GM12874 (cell line): ENCODE measurements at regions not wholly inside any gene's neighbourhood (a gene's known extent, or its start where the extent isn't known, plus 50 kb on each side); places are given as distances from the start of the nearest gene placed in this dataset.

Source experiments
- TF ChIP-seq, protein P1 (sequence below): IDR thresholded peaks from 2 replicates; pipeline ENCODE4 v1.5.1; 2011; ENCODE audit warnings: low read depth, mild to moderate bottlenecking, control low read depth, low read length, moderate library complexity; ENCODE audit not compliant: insufficient read depth

DNA sequence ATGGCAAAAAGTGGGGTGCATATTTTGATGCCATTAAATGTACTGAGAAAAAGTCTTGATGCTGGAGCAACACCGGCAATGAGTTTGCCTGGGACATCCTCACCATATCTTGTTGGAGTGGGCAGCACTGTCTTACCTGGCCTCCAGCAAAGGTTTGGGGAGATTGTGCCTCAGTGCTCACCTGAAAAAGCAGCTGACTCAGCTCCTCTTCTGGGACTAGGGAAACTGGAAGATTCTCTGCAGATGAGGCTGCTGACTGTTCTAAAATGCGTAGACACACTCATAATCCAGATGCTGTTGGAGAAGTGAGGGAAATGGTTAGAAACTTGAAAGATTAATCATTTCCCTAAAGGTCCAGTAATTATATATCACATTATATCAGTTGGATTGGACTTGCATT, 593.7 kb upstream of the HS3ST1 start:
- TF ChIP-seq, protein P1, sequence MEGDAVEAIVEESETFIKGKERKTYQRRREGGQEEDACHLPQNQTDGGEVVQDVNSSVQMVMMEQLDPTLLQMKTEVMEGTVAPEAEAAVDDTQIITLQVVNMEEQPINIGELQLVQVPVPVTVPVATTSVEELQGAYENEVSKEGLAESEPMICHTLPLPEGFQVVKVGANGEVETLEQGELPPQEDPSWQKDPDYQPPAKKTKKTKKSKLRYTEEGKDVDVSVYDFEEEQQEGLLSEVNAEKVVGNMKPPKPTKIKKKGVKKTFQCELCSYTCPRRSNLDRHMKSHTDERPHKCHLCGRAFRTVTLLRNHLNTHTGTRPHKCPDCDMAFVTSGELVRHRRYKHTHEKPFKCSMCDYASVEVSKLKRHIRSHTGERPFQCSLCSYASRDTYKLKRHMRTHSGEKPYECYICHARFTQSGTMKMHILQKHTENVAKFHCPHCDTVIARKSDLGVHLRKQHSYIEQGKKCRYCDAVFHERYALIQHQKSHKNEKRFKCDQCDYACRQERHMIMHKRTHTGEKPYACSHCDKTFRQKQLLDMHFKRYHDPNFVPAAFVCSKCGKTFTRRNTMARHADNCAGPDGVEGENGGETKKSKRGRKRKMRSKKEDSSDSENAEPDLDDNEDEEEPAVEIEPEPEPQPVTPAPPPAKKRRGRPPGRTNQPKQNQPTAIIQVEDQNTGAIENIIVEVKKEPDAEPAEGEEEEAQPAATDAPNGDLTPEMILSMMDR, result no peak

DNA sequence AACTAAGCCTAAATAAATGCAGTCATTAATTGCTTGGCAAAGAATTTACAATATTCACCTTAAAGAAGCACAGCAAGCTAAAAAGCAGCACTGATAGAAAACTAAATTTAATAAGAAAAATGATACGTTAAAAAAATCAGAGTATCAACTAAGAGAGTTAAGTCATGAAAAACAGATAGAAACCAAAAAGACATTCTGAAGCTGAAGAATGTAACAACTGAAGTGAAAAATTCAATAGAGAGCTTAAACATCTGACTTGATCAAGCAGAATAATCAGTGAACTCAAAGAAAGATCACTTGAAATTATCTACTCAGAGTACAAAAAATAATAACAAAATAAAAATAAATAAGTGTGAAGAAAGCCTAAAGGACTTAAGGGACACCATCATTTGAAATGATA, 588.0 kb upstream of the HS3ST1 start:
- TF ChIP-seq, protein P1, result no peak

DNA sequence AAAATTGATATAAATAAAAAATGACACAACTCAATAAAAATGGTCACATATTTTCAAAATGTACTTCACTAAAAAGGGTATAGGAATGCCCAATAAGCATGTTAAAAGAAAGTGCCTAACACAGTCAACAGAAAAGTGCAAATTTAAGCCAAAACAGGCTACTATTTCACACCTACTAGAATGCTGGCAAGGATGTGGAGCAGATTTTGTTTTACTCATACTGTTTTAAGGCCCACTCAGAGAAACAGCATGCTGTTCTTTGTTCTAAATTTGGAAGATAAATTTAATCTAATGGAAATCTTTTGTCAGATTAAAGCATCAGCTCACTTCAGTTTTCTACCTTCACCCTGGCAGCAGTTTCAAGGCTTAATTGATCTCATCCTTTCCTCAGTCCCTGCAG, 576.8 kb upstream of the HS3ST1 start:
- TF ChIP-seq, protein P1, result no peak

DNA sequence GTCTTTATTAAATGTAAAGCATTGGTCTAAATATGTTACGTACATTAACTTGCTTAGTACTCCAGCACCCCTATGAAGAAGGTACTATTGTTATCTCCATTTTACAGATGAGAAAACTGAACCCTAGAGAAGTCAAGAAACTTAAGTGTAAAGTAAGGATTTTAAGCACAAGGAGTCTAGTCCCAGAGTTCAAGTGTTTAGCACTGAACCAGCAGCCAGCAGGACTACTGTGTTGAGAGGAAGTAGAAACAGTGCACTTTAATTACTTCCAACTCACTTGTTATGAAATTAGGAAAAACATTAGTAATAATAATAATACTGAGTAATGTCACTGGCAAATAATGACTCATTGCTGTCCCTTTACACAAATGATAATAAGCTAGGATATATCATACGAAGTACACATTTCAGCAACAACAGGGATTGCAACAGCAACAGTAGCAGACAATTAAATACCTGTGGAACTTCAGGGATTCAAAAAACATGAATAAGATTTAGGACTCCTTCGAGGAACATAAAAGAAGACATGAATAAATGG, 548.1 kb upstream of the HS3ST1 start:
- TF ChIP-seq, protein P1, result no peak

DNA sequence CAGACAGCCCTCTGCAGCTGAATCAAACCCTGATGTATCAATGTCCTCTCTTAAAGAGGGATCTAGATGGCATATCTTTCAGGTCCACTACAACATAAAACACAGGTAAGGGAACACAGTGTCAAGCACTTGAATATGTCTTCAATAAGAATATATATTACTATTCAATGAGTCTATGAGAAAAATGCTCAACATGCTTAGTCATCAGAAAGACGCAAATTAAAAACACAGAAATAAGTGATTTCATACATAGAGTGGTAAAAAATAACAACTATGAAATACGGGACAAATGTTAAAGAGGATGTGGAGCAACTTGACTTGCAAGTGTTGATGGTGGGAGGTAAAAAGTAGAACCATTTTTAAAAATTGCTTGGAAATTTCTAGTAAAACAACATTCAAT, 544.6 kb upstream of the HS3ST1 start:
- TF ChIP-seq, protein P1, result no peak

DNA sequence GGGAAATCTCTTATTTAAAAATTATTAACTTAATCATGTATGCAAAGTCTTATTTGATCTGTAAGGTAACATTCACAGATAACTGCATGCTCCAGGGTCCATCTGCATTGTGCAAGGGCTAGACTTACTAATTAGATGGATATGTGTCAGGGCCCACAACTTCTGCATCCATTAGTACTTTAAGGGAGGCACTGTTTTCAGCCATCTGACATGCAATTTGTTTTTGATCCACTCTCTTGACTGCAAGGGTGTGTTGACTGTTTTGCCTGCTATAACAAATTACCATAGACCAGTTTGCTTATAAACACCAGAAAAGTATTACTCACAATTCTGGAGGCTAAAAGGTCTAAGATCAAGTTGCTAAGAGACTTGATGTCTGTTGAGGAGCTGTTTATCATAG, 542.1 kb upstream of the HS3ST1 start:
- TF ChIP-seq, protein P1, result no peak

DNA sequence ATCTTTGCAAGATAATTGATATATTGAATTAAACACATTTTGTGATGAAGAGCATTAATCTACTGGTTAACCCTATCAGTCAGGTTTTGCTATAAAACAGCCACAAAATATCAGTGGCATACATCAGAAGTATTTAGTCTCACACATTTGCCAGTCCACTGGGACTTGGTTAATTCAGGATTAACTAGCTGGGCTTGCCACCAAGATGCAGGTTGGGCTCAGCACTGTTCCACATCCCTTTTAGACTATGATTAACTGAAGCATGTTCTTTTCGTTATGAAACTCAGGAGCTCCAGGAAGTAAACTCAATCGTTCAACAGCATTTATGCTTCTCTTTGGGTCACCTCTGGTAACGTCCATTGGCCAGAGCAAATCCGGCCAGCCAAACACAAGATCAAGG, 538.1 kb upstream of the HS3ST1 start:
- TF ChIP-seq, protein P1, result no peak

DNA sequence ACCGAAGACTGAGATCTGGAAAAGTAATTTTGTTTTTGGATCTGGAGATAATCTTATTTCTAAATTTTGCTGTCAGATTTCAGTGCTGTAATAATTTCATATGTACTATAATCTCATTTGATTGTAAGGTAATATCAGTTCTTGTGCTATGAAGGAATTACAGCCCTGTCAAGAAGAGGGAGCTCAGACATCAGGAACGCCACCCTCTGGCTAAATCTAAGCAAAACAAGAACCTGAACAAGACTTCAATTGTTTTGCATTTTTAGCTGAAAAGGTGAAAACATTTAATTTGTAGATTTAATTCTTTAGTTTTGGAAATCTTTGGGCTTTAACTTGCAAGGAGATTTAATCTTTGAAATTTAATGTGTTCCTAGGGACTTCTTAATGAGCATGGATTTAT, 525.4 kb upstream of the HS3ST1 start:
- TF ChIP-seq, protein P1, result no peak
